ENCODE measurements at regions not wholly inside any gene's neighbourhood (a gene's known extent, or its start where the extent isn't known, plus 50 kb on each side); places are given as distances from the start of the nearest gene placed in this dataset.

DNA sequence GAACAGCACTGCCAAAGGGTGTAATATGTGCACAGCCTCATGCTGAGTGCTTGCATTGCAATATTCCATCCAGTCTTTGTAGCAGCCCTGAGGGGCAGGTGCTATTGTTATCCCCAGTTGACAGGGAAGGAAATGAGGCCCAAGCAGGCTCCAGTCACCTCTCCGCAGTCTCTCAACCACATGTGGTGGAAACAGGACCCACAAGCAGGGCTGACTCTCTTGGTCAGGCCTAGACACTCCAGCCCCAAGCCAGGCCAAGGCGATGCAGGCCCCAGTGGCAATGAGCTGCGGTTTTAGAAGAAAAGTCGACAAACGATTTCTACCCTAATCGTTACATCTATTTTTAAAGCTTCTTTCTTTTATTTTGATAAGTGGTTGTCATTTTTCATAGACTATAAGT, 52.6 kb upstream of the GADD45A start (continued):
- TF ChIP-seq, protein P1, sequence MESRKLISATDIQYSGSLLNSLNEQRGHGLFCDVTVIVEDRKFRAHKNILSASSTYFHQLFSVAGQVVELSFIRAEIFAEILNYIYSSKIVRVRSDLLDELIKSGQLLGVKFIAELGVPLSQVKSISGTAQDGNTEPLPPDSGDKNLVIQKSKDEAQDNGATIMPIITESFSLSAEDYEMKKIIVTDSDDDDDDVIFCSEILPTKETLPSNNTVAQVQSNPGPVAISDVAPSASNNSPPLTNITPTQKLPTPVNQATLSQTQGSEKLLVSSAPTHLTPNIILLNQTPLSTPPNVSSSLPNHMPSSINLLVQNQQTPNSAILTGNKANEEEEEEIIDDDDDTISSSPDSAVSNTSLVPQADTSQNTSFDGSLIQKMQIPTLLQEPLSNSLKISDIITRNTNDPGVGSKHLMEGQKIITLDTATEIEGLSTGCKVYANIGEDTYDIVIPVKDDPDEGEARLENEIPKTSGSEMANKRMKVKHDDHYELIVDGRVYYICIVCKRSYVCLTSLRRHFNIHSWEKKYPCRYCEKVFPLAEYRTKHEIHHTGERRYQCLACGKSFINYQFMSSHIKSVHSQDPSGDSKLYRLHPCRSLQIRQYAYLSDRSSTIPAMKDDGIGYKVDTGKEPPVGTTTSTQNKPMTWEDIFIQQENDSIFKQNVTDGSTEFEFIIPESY (IDR thresholded peaks at IDR 0.05; ENCODE audit: extremely low read depth, insufficient replicate concordance, low read length): no peak
- TF ChIP-seq POLR2AphosphoS5 (IDR thresholded peaks at IDR 0.05; ENCODE audit: low read depth, low read length) (no peak), EGR1 (IDR thresholded peaks at IDR 0.05; ENCODE audit: low read depth) (no peak)
- TF ChIP-seq, protein P2, sequence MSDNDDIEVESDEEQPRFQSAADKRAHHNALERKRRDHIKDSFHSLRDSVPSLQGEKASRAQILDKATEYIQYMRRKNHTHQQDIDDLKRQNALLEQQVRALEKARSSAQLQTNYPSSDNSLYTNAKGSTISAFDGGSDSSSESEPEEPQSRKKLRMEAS (IDR thresholded peaks at IDR 0.05): no peak

DNA sequence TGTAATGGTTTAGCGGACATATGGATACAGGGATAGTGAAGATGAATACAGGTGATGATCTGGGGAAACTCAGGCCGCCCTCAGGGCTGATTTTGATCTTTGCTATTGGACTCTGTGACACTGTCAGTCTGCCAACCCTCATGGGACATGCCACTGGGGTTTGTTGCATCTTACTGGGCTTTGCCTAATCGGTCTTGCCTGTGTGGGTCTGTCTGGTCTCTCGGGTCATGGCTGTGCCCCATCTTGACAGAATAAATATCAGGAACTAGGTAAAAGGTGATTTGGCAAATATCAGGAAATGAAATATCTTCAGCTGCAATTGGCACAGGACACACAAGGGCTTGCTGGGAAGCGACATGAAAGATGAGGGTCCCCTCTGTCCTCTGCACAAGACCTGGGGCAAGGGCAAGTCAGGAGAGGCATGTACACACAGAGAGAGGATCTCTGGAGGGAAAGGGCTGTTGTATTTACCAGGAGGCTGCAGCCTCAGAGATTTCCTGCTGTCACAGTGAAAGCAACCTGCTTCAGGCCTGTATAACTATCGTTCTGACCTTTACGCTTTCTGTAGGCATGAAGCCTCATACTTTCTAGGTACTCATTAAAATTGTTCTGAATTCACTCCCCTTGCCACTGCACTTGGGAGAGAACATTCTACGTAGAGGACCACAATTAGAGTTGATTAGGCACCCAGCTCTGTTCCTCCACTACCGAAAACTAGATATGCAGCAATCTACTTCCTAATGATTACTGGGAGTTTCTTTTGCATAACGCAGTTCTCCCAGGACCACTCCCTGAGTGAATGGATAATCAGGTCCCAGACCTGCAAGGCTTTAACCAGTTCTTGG, 52.0 kb upstream of the GADD45A start:
- H3K9me3 ChIP-seq (ENCODE audit: control insufficient read depth in 1 of 2, insufficient read depth in 1 of 2, low read depth in 1 of 2, low read length in 2 of 2): no peaks in the 10 kb centered on the region
- RAD21 ChIA-PET (ENCODE audit: low non-redundant PET in 1 of 2, low total read pairs in 2 of 2, uncharacterized antibody in 2 of 2, unreplicated experiment in 2 of 2): no interaction called here
- no peak overlapping the region for H3K9ac ChIP-seq (ENCODE audit: low read length)
- H4K20me1 ChIP-seq (ENCODE audit: insufficient read depth): no peaks in the 10 kb centered on the region
- no peaks in the 10 kb centered on the region for H3K9me2 ChIP-seq (ENCODE audit: insufficient read depth)
- intact Hi-C loops (cut with micrococcal nuclease): no loop called here
- no peak for ATAC-seq
- no peak overlapping the region for H3K4me3 ChIP-seq (replicated peaks in 1 of 2; ENCODE audit: low read depth in 1 of 2, low read length in 2 of 2)
- no peaks in the 10 kb centered on the region for H3K36me3 ChIP-seq (ENCODE audit: control insufficient read depth in 1 of 2, insufficient read depth in 2 of 2, low read length in 2 of 2)
- H3K79me2 ChIP-seq (ENCODE audit: insufficient read depth, low read length): no peaks in the 10 kb centered on the region
- no TSS peak for BruUV-seq (replicated peaks)
- no peak overlapping the region for H3K27ac ChIP-seq (ENCODE audit: low read depth, low read length)
- no peak for DNase-seq (ENCODE audit: low read depth, low spot score)
- CTCF ChIA-PET: no interaction called here
- H3K27me3 ChIP-seq (ENCODE audit: insufficient read depth, low read length): no peaks in the 10 kb centered on the region
- POLR2A ChIA-PET: no interaction called here
- H3K4me1 ChIP-seq (ENCODE audit: control insufficient read depth in 1 of 2, insufficient read depth in 2 of 2, low read length in 2 of 2): peaks cover 0 to 15% of the 10 kb centered on the region in 2 experiments; a peak in 2 of 4 replicates
- H3K4me2 ChIP-seq (ENCODE audit: low read length): no peak overlapping the region
- H2AFZ ChIP-seq (ENCODE audit: low read depth, low read length, poor library complexity, severe bottlenecking): no peak overlapping the region
- TF ChIP-seq EZH2 (IDR thresholded peaks at IDR 0.05): no peak
- TF ChIP-seq, protein P1 (IDR thresholded peaks at IDR 0.05; ENCODE audit: extremely low read depth, insufficient replicate concordance, low read length): no peak
- TF ChIP-seq ZFX (IDR thresholded peaks at IDR 0.05): no peak
- no peak for TF ChIP-seq YY1 (IDR thresholded peaks at IDR 0.05; ENCODE audit: extremely low read depth, insufficient replicate concordance, low read depth, low read length)
- TF ChIP-seq, protein P3, sequence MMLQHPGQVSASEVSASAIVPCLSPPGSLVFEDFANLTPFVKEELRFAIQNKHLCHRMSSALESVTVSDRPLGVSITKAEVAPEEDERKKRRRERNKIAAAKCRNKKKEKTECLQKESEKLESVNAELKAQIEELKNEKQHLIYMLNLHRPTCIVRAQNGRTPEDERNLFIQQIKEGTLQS (IDR thresholded peaks at IDR 0.05): no peak
- TF ChIP-seq, protein P2 (IDR thresholded peaks at IDR 0.05): no peak
- no peak for TF ChIP-seq ELF1 (IDR thresholded peaks at IDR 0.05; ENCODE audit: borderline replicate concordance, low read depth)
- no peak for TF ChIP-seq SRF (IDR thresholded peaks at IDR 0.05; ENCODE audit: low read depth)
- no peak for TF ChIP-seq JUND (IDR thresholded peaks at IDR 0.05)
- TF ChIP-seq SP1 (IDR thresholded peaks at IDR 0.05; ENCODE audit: low read depth): no peak
- no peak for TF ChIP-seq EGR1 (IDR thresholded peaks at IDR 0.05; ENCODE audit: low read depth)
- TF ChIP-seq, protein P4, sequence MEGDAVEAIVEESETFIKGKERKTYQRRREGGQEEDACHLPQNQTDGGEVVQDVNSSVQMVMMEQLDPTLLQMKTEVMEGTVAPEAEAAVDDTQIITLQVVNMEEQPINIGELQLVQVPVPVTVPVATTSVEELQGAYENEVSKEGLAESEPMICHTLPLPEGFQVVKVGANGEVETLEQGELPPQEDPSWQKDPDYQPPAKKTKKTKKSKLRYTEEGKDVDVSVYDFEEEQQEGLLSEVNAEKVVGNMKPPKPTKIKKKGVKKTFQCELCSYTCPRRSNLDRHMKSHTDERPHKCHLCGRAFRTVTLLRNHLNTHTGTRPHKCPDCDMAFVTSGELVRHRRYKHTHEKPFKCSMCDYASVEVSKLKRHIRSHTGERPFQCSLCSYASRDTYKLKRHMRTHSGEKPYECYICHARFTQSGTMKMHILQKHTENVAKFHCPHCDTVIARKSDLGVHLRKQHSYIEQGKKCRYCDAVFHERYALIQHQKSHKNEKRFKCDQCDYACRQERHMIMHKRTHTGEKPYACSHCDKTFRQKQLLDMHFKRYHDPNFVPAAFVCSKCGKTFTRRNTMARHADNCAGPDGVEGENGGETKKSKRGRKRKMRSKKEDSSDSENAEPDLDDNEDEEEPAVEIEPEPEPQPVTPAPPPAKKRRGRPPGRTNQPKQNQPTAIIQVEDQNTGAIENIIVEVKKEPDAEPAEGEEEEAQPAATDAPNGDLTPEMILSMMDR (IDR thresholded peaks at IDR 0.05 in 2 of 3, conservative IDR thresholded peaks at IDR 0.05 in 1 of 3; ENCODE audit: borderline replicate concordance in 1 of 3, insufficient read depth in 1 of 3, low read depth in 2 of 3, low read length in 2 of 3): no peak
- TF ChIP-seq TCF7L2 (IDR thresholded peaks at IDR 0.05; ENCODE audit: borderline replicate concordance, extremely low read depth, insufficient read depth, insufficient read length): no peak
- TF ChIP-seq SIN3A (IDR thresholded peaks at IDR 0.05; ENCODE audit: low read depth): no peak
